ENCODE measurements at regions not wholly inside any gene's neighbourhood (a gene's known extent, or its start where the extent isn't known, plus 50 kb on each side); places are given as distances from the start of the nearest gene placed in this dataset.

GRCh38 chrX:113741744-113742143 is 842.1 kb upstream of the HTR2C start:
- TF ChIP-seq, protein P1, sequence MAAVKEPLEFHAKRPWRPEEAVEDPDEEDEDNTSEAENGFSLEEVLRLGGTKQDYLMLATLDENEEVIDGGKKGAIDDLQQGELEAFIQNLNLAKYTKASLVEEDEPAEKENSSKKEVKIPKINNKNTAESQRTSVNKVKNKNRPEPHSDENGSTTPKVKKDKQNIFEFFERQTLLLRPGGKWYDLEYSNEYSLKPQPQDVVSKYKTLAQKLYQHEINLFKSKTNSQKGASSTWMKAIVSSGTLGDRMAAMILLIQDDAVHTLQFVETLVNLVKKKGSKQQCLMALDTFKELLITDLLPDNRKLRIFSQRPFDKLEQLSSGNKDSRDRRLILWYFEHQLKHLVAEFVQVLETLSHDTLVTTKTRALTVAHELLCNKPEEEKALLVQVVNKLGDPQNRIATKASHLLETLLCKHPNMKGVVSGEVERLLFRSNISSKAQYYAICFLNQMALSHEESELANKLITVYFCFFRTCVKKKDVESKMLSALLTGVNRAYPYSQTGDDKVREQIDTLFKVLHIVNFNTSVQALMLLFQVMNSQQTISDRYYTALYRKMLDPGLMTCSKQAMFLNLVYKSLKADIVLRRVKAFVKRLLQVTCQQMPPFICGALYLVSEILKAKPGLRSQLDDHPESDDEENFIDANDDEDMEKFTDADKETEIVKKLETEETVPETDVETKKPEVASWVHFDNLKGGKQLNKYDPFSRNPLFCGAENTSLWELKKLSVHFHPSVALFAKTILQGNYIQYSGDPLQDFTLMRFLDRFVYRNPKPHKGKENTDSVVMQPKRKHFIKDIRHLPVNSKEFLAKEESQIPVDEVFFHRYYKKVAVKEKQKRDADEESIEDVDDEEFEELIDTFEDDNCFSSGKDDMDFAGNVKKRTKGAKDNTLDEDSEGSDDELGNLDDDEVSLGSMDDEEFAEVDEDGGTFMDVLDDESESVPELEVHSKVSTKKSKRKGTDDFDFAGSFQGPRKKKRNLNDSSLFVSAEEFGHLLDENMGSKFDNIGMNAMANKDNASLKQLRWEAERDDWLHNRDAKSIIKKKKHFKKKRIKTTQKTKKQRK (IDR thresholded peaks at IDR 0.05; ENCODE audit: low read length): no peak
- TF ChIP-seq ZNF501 (CRISPR knock-in tag; IDR thresholded peaks at IDR 0.05) (no peak), ZNF12 (CRISPR knock-in tag; IDR thresholded peaks at IDR 0.05) (no peak), ZNF614 (CRISPR knock-in tag; IDR thresholded peaks at IDR 0.05; ENCODE audit: borderline replicate concordance) (no peak), CHD2 (IDR thresholded peaks at IDR 0.05; ENCODE audit: low read depth, low read length) (no peak), ZNF207 (IDR thresholded peaks at IDR 0.05; ENCODE audit: borderline replicate concordance) (no peak), ZNF644 (CRISPR knock-in tag; IDR thresholded peaks at IDR 0.05; ENCODE audit: low read depth) (no peak)
